ENCODE measurements at regions not wholly inside any gene's neighbourhood (a gene's known extent, or its start where the extent isn't known, plus 50 kb on each side); places are given as distances from the start of the nearest gene placed in this dataset.

GRCh38 chr14:89660166-89660565, 243.1 kb upstream of the FOXN3 start:
- CTCF ChIA-PET: no interaction called here
- no peak overlapping the region for H3K4me2 ChIP-seq

GRCh38 chr14:89658977-89659670, 242.1 kb upstream of the FOXN3 start:
- Histone ChIP-seq H3K9me2 (ENCODE audit: insufficient read depth) (no peaks in the 10 kb centered on the region), H3K36me3 (ENCODE audit: low read depth) (no peaks in the 10 kb centered on the region), H3K4me2 (no peak overlapping the region), H3K4me1 (replicated peaks; ENCODE audit: insufficient read depth) (no peaks in the 10 kb centered on the region), H3K27me3 (ENCODE audit: insufficient read depth, low read depth) (peaks cover 5% of the 10 kb centered on the region), H2AFZ (no peak overlapping the region), H3K27ac (no peak overlapping the region), H3K4me3 (no peak overlapping the region), H4K20me1 (ENCODE audit: insufficient read depth) (no peaks in the 10 kb centered on the region), H3K79me2 (ENCODE audit: low read depth) (no peaks in the 10 kb centered on the region), H3F3A (ENCODE audit: insufficient read depth, low read depth) (no peaks in the 10 kb centered on the region), H3K9me3 (ENCODE audit: insufficient read depth, low read depth) (no peaks in the 10 kb centered on the region)
- ChIA-PET POLR2A (ENCODE audit: unreplicated experiment) (no interaction called here), CTCF (no interaction called here)
- intact Hi-C loops (cut with micrococcal nuclease; ENCODE audit: unreplicated experiment): no loop called here
- TF ChIP-seq CTCF (conservative IDR thresholded peaks at IDR 0.05) (no peak), EZH2 (IDR thresholded peaks at IDR 0.05; ENCODE audit: low read depth) (no peak)
- DNase-seq: no peak
- BruUV-seq (replicated peaks): no TSS peak

More at GRCh38 chr14:89660166-89660565, 243.1 kb upstream of the FOXN3 start:
- Histone ChIP-seq H3K9me2 (ENCODE audit: insufficient read depth) (no peaks in the 10 kb centered on the region), H3K27me3 (ENCODE audit: insufficient read depth, low read depth) (peaks cover 5% of the 10 kb centered on the region), H2AFZ (no peak overlapping the region), H3K9me3 (ENCODE audit: insufficient read depth, low read depth) (no peaks in the 10 kb centered on the region), H3K79me2 (ENCODE audit: low read depth) (no peaks in the 10 kb centered on the region), H3K4me1 (replicated peaks; ENCODE audit: insufficient read depth) (no peaks in the 10 kb centered on the region), H4K20me1 (ENCODE audit: insufficient read depth) (no peaks in the 10 kb centered on the region), H3K27ac (no peak overlapping the region), H3K4me3 (no peak overlapping the region), H3F3A (ENCODE audit: insufficient read depth, low read depth) (no peaks in the 10 kb centered on the region), H3K36me3 (ENCODE audit: low read depth) (no peaks in the 10 kb centered on the region)
- no peak for DNase-seq
- TF ChIP-seq EZH2 (IDR thresholded peaks at IDR 0.05; ENCODE audit: low read depth) (no peak), CTCF (conservative IDR thresholded peaks at IDR 0.05) (no peak)
- intact Hi-C loops (cut with micrococcal nuclease; ENCODE audit: unreplicated experiment): no loop called here
- no TSS peak for BruUV-seq (replicated peaks)
- POLR2A ChIA-PET (ENCODE audit: unreplicated experiment): no interaction called here

GRCh38 chr14:89657014-89657413, 240.0 kb upstream of the FOXN3 start:
- Histone ChIP-seq H3K9me3 (ENCODE audit: insufficient read depth, low read depth) (no peaks in the 10 kb centered on the region), H3K4me3 (no peak overlapping the region), H3K27me3 (ENCODE audit: insufficient read depth, low read depth) (peaks cover 3% of the 10 kb centered on the region), H3K79me2 (ENCODE audit: low read depth) (no peaks in the 10 kb centered on the region), H3K27ac (no peak overlapping the region), H3K36me3 (ENCODE audit: low read depth) (no peaks in the 10 kb centered on the region), H3K4me2 (no peak overlapping the region), H3K4me1 (replicated peaks; ENCODE audit: insufficient read depth) (no peaks in the 10 kb centered on the region), H4K20me1 (ENCODE audit: insufficient read depth) (no peaks in the 10 kb centered on the region), H3F3A (ENCODE audit: insufficient read depth, low read depth) (no peaks in the 10 kb centered on the region), H2AFZ (no peak overlapping the region), H3K9me2 (ENCODE audit: insufficient read depth) (no peaks in the 10 kb centered on the region)
- BruUV-seq (replicated peaks): no TSS peak
- TF ChIP-seq CTCF (conservative IDR thresholded peaks at IDR 0.05) (no peak), EZH2 (IDR thresholded peaks at IDR 0.05; ENCODE audit: low read depth) (no peak)
- intact Hi-C loops (cut with micrococcal nuclease; ENCODE audit: unreplicated experiment): no loop called here
- no peak for DNase-seq
- ChIA-PET POLR2A (ENCODE audit: unreplicated experiment) (no interaction called here), CTCF (no interaction called here)
